ENCODE measurements at regions not wholly inside any gene's neighbourhood (a gene's known extent, or its start where the extent isn't known, plus 50 kb on each side); places are given as distances from the start of the nearest gene placed in this dataset.
A peak's percentile ranks its signal among the peaks of the same experiment; 100 is the strongest.

DNA sequence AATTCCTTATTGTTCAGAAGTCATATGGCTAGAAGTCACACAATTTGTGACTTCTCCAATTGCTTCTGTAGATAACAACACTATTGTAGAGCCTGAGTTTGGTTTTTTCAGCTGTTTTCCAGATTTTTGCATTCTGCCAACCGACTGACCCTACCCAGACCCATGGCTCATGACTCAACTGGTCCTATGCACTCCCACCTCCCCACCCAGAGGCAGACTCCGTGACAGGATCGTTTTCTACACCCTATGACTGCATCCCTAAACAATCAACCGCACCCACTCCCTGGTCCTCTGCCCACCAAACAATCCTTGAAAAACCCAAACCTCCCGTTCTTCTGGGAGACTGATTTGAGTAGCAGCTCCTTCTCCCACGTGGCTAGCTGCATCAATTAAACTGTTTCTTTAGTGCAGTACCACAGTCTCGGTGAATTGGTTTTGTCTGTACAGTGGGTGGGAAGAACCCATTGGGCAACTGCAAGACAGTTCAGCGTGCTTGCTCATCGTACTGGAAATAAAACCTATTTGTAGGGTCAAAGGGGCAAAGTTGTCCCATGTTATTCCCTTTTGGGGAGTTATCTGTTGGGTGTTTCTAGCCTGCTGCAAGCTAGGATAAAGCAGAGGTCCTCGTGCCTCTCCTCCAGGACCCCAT, 150.3 kb upstream of the FAM20C start:
- TF ChIP-seq, protein P1, sequence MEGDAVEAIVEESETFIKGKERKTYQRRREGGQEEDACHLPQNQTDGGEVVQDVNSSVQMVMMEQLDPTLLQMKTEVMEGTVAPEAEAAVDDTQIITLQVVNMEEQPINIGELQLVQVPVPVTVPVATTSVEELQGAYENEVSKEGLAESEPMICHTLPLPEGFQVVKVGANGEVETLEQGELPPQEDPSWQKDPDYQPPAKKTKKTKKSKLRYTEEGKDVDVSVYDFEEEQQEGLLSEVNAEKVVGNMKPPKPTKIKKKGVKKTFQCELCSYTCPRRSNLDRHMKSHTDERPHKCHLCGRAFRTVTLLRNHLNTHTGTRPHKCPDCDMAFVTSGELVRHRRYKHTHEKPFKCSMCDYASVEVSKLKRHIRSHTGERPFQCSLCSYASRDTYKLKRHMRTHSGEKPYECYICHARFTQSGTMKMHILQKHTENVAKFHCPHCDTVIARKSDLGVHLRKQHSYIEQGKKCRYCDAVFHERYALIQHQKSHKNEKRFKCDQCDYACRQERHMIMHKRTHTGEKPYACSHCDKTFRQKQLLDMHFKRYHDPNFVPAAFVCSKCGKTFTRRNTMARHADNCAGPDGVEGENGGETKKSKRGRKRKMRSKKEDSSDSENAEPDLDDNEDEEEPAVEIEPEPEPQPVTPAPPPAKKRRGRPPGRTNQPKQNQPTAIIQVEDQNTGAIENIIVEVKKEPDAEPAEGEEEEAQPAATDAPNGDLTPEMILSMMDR (IDR thresholded peaks at IDR 0.05): no peak
- Histone ChIP-seq H3K27me3 (no peaks in the 10 kb centered on the region), H3K27ac (peak overlapping the region; percentile 67), H3K4me3 (ENCODE audit: low read depth in 1 of 2, low read length in 1 of 2) (no peak overlapping the region), H3K4me1 (ENCODE audit: control insufficient read depth in 1 of 2, insufficient read depth in 1 of 2, low read depth in 1 of 2, low read length in 1 of 2) (peaks cover 24 to 27% of the 10 kb centered on the region in 2 experiments), H3K36me3 (no peaks in the 10 kb centered on the region), H3K9me3 (no peaks in the 10 kb centered on the region)

DNA sequence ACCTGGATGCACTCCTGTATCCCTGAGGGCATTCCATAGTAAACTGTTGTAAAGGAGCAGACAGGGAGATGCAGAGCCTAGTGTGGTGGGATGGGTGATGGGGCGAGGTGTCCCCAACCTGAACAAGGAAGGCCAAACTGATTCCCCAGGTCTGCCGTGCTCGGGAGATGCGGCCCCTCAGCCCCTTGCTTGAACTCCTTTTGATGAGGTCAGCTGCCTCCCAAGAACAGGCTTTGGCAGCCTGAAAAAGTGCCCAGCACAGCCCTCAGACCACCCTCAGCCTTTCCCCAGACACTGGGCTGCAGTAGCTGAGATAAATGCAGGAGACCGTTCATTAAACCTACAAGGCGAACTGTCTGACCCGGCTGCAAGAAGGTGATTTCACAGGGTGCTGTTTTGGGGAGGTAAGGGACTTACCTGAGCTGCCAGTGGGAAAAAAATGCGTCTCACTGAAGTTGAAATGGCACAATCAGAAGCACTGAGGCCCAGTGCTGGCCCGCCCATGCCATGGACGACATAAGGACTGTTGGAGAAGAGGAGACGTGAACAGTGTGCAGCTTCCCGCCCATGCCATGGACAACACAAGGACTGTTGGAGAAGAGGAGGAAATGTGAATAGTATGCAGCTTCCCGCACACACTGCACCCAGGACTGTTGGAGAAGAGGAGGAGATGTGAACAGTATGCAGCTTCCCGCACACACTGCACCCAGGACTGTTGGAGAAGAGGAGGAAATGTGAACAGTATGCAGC, 148.4 kb upstream of the FAM20C start:
- no peaks in the 10 kb centered on the region for H3K36me3 ChIP-seq
- H3K4me3 ChIP-seq (ENCODE audit: low read depth in 1 of 2, low read length in 1 of 2): no peak overlapping the region
- TF ChIP-seq, protein P1 (IDR thresholded peaks at IDR 0.05): no peak
- peaks cover 21 to 22% of the 10 kb centered on the region in 2 experiments for H3K4me1 ChIP-seq (ENCODE audit: control insufficient read depth in 1 of 2, insufficient read depth in 1 of 2, low read depth in 1 of 2, low read length in 1 of 2)
- H3K9me3 ChIP-seq: no peaks in the 10 kb centered on the region
- H3K27ac ChIP-seq: no peak overlapping the region
- H3K27me3 ChIP-seq: no peaks in the 10 kb centered on the region

DNA sequence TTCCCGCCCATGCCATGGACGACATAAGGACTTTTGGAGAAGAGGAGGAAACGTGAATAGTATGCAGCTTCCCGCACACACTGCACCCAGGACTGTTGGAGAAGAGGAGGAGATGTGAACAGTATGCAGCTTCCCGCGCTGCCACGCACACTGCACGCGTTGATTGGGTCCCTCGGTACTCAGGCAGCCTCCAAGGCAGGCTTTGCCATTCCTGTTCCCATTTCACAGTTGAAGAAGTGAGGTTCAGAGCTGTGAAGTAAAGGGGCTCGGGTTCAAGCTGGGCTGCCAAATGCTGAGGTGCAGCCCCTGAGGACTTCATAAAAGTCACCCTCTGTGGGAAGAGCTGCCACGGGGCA, 147.9 kb upstream of the FAM20C start:
- Histone ChIP-seq H3K27ac (no peak overlapping the region), H3K4me3 (ENCODE audit: low read depth in 1 of 2, low read length in 1 of 2) (no peak overlapping the region), H3K9me3 (no peaks in the 10 kb centered on the region), H3K27me3 (no peaks in the 10 kb centered on the region), H3K4me1 (ENCODE audit: control insufficient read depth in 1 of 2, insufficient read depth in 1 of 2, low read depth in 1 of 2, low read length in 1 of 2) (peaks cover 19 to 21% of the 10 kb centered on the region in 2 experiments), H3K36me3 (no peaks in the 10 kb centered on the region)
- TF ChIP-seq, protein P1 (IDR thresholded peaks at IDR 0.05): no peak

DNA sequence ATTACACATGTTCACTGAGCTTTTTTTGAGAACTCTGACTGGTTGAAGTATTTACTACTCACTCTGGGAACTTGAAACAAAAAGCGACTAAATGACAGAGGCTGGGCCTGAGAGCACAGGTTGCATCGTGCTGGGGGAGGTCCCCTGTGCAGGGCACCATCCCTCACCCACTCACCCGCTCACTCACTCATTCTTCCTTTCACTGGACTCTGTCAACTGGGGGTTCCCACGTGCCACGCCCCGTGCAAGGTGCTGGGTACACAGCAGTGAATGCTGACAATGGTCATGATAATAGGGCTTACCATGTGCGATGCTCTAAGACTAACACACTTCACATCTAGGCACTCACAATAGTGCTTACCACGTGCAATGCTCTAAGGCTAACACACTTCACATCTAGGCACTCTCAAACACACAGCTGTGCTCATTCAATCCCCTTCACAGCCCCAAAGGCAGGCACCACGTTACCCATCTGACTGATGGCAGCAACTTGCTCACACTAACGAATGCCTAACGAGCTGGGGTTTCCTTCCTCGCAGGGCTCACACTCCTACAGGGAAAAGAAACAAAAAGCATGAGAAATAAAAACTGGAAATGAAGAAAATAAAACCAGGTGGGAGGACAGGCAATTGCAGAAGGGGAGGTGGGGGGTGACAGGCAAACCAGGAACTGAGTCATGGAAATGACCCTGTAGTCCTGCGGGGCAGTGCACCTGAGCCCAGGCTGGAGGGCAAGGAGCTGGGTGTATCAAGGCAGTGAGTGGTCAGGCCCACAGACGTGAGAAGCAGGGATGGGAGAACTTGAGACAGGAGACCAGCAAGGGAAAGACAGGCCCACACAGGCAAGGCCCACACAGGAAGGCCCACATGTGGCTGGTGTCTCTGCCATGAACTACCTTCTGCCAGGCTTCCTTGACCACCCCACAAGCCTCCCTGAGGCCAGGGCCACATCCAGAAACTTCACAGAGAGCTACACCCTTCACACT, 147.0 kb upstream of the FAM20C start:
- H3K27me3 ChIP-seq: no peaks in the 10 kb centered on the region
- no peak overlapping the region for H3K4me3 ChIP-seq (ENCODE audit: low read depth in 1 of 2, low read length in 1 of 2)
- TF ChIP-seq, protein P1 (IDR thresholded peaks at IDR 0.05): no peak

DNA sequence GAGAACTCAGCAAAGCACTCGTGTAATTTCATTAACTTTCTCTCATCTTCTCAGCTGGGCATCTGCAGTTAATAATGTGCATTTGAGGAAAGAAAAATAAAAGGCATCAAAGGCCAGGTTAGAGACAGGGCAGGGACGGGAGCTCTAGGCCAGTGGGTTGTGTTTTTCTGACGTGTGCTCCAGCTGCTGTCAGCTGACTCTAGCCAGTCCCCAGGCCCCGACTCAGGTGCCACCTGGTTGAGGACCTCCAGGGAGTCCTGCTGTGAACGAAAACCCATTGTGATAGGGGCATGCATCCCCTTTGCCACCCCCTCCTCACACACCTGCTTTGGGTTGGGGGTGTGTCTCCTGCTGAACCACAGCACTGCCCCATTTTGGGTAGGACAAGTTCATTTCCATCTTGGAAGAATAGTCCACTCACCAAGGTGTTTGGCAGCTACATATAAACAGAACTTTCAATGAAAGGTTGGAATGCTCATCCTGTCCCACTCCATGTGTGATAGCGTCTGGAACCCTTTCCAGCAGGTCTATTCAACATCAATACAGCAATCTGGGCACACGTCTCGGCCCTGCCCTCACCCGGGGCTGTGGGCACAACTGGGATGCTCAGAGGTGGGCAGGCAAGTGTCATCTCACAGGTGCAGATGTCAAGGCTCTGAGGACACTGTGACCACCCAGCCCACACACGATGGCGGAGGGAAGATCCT, 146.1 kb upstream of the FAM20C start:
- no peaks in the 10 kb centered on the region for H3K36me3 ChIP-seq
- H3K27ac ChIP-seq: no peak overlapping the region
- H3K9me3 ChIP-seq: no peaks in the 10 kb centered on the region
- TF ChIP-seq, protein P1 (IDR thresholded peaks at IDR 0.05): no peak
- peaks cover 6 to 10% of the 10 kb centered on the region in 2 experiments for H3K4me1 ChIP-seq (ENCODE audit: control insufficient read depth in 1 of 2, insufficient read depth in 1 of 2, low read depth in 1 of 2, low read length in 1 of 2)
- H3K27me3 ChIP-seq: no peaks in the 10 kb centered on the region
- no peak overlapping the region for H3K4me3 ChIP-seq (ENCODE audit: low read depth in 1 of 2, low read length in 1 of 2)

More for the DNA sequence above, 147.0 kb upstream of the FAM20C start:
- Histone ChIP-seq H3K27ac (no peak overlapping the region), H3K9me3 (no peaks in the 10 kb centered on the region), H3K36me3 (no peaks in the 10 kb centered on the region), H3K4me1 (ENCODE audit: control insufficient read depth in 1 of 2, insufficient read depth in 1 of 2, low read depth in 1 of 2, low read length in 1 of 2) (peaks cover 14 to 19% of the 10 kb centered on the region in 2 experiments)
